GM19372 (cell line): ENCODE measurements at regions not wholly inside any gene's neighbourhood (a gene's known extent, or its start where the extent isn't known, plus 50 kb on each side); places are given as distances from the start of the nearest gene placed in this dataset.

Experiments used
- ATAC-seq: cut with Tn5 transposase; IDR thresholded peaks from one replicate; pipeline ENCODE4 v1.9.1; 2021; ENCODE audit warnings: mild to moderate bottlenecking, low read depth, moderate library complexity; ENCODE audit not compliant: unreplicated experiment

DNA sequence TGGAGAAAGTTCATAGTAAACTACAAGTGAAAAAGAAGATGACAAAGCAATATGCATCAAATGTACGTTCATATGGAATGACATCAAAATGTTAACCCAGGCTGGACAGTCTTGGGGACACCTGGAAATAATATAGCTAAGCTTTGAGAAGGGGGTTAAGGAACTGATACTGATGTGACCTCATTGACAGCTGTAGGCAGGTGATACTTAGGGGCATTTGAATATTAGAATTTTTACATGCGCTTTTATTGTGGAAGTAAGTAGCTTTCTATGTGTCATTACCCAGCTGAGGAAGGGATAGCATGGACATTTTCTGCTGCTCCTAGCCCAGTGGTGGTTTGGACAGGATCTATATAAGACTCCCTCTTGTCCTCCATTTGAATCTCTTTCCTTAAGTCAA is 299.7 kb downstream of the CWC27 start:
- peak; percentile 49 for ATAC-seq

DNA sequence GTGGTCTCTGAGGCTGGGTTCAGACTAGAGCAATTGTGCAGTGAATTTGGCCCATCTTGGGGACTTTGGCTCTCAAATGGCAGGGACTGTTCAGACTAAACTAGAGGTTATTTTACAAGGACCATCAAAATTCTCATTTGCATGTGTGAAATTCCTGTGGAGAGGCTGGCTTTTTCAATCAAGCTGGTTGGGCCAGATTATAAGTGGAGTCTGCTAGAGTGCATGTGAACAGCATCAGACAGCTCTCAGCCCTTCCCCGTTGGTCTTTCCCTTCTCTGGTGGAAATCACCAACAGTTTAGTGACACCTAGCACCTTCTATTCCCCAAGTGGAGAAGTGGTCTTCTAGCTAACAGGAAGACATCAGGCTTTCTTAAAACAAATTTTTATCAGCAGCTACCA is 301.3 kb downstream of the CWC27 start:
- ATAC-seq, result no peak

DNA sequence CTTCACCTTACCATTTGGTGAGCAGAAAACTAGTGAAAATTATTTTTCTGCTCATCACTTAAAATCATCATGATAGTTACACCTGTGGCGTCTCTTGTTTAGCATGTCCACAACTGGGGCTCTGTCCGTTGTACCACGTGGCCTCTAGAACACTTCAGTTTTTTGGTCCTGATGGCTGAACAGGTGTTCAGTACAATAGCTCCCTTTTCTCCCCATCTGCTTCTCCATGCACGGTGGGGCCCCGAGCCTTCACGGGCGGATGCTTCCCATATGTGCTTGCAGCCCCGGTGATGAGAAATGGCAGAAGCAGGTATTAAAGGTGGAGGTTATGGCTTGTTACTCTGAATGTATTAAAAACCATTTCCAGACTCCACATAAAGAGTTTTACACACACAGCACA is 304.1 kb downstream of the CWC27 start:
- no peak for ATAC-seq

DNA sequence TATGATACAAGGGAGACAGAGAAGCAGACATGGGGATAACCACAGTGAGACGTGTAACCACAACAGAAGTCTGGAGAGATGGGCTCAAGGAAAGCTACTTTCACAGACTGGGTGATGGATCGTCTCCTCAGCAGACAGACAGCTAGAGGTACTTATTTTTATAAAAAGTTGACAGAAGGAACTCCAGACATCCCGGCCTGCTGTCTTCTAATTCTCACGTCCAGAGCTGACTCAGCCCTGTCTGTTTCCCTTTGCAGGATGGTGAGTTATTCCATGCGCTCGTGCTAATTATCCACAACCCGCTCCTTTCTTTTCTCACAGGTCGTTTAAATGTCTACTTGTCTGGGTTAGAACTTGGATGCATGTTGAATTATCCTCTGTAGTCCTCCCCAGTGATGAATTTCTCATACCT is 304.5 kb downstream of the CWC27 start:
- ATAC-seq, result no peak

DNA sequence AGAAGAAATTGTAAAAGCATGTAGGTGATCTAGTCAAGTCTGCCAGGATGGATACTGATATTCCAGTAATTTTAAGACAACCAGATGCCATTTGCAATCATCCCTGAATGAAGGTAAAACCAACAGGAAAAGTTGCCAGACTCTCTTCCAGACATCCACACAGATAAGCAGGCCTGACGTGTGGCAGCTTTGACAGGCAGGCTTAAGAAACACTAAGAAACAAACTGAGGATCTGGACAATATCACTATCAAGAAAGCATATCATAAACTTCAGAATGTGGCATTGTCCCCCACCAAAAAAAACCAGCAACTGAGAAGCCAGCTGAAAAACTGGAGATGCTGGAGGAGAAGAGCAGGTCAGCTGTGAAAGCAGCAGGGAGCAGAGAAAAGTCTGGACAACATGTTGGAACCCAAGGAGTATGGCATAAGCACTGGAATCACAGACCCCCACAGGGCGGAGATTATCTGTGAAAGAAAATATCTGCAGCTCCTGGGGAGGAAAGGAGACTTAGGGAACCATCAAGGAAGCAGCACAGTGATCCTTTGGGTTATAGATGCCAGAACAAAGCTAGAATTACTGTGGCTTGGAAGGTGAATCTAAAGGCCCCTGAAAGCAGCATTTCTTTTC is 307.0 kb downstream of the CWC27 start:
- ATAC-seq, result no peak

DNA sequence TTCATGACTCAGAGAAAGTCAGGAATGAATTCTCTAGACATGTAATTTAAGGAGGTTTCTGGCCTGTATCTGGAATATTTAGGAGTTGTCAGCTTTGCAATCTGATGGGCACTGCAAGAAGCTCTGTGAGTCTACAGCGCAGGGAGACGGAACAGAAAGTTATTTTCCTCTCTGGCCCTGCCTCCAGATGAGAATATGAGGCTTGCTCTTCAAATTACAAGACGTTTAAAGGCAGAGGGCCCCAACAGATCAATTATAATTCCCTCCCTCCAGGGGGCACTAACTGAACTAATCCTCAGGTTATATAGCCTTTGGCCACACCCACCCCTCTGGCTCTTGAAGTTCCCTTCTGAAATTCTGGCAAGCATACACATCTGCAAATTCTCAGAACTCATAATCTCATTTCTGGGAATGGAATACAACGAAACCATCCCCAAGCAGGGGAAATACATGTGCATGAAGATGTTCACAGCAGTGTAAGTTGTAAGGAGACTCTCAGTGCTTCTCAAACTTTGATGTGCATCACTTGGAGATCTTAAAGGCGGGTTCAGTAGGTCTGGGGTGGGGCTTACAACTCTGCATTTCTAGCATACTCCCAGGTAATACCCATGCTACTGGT is 307.6 kb downstream of the CWC27 start:
- ATAC-seq, result peak; percentile 86

DNA sequence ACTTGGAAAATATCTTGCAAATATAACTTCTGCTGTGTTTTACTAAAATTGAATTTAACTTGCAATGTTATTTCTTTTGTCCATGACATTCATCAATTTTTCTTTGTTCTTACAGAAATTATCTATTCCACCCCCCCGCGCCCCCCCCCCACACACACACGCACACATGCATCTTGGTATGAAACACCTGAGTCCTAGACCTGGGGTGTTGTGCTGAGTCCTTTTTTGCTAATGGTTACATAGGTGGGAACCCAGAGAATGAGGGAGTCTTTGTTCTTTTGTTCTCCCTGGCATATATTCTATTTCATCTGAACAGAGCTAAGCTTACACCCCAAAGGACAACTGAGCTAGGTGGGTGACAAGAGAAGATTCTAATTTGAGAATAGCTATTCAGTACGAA is 308.9 kb downstream of the CWC27 start:
- no peak for ATAC-seq

DNA sequence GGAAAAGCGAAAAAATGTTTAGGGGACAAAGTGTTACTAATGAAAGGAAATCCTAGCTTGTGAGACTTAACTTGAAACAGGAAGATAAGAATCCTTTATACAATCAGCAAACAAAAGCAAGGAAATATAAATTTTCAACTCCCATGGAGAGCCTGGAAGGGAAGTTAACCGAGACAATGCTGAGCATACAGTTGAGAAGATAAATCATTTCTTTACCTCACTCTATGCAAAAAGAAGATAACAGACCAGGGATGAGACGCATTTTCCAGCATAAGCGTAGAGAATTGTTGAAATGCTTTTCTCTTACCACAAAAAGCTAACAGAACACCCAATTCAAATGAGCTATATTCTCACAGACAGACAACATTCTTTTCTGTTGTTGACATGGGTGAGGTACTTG is 309.6 kb downstream of the CWC27 start:
- ATAC-seq, result no peak

DNA sequence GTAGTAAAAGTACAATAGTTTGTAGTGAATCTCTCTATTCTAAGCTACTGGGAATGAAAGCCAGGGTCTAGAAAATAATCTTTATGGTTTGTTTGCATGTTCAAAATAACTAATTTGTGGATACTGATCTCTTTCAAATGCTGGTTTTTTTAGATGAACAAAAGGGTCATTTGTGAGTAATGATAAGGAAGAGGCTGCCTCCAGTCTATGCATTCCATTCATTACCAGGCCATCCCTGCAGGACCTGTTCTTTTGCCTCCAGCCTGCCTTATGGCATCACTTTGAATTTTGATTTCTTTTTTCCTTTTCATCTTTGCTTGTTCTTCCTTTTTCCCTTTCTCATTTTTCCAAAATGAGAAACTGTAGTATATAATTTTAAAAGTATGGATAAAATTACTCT is 312.3 kb downstream of the CWC27 start:
- no peak for ATAC-seq

DNA sequence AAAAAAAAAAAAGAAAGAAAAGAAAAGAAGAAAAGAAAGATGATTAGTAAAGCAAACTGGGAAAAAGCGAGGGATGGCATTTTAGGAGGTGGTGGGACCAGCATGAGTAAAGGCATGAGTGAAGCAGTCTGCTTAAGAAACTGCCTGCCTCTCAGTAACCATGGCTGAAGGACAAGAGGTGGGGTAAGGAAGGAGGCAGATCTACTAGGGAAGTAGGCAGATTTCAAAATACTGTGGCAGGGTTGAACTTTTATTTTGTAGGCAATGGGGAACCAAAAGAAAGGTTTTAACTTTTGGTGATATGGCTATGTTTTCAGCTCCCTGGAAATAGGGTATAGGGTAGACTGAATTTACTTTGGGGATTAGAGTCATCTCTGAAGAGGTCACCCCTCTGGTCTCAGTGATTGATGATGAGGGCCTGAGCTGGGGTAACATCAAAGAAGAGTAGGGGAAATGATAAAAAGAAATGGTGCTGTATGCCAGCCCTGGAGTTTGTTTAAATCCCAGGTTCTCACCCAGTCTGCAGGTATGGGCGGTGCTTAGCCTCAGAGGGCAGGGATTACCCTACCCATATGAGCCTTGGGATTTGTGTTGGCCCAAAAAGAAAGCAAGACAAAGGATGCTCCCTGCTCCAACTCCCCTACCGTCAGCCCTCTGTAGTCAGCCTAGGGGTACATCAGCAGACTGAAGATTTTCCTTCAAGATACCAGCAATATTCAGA is 316.2 kb downstream of the CWC27 start:
- ATAC-seq, result no peak

DNA sequence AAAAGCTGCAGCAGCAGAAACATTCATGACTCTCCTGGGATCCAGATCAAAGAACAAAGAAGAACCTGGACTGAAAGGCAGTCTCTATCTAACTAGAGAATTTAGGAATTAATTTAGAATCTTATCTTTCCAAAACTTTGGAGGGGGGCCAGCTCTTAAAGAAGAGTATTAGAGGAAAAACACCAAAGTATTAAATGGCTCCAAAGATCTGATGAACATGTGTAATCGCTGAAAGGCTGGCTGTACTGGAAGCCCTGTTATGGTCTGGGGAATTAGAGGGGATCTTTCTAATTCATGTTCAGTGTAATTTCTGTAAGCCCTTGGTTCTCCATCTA is 316.8 kb downstream of the CWC27 start:
- ATAC-seq, result no peak

DNA sequence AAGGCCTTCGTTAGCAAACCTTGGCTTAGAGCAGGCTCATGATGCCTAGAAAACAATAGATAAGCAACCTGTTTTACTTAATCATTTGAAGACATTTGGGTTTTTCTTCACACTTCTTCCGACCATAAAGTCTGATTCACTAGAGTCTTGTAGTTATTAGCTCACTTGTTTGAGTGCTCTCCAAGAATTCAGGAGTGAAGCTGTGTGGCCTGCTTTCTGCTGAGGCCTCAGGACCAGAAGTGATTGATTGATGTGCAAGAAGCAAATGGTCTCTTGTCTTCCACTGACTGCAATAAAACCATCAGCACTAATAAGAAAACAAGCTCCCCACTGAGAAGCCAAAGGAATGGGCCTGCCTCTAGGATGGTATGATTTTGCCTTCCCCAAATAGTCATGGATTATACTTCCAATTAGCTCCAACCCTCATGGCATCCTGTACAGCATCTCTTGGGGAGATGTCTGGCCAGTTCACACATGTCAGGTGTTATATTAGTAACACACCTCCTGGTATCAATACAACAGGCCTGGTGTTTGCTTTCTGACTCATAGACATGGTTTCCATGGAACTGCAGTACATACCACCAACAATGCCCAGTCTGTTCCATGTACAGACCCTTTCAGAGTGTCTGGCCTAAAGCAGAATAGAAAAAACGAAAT is 317.6 kb downstream of the CWC27 start:
- ATAC-seq, result no peak

DNA sequence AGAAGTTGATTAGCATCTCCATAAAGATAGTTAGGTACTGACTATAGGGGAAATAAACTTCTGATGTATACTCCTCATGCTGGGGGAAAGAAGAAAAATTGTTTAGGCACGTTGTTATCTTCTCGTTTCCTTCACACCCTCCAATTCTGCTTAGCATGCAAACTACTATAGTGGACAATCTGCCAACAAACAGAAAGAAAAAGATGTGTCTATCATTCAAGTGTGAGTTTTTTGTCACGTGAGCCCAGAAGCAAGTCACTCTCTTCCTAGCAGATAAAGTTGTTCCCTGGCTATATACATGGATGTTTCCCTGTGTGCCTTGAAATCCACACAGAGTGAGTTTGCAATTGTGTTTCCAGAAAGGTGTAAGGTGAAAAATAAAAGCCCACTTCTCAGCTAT is 318.4 kb downstream of the CWC27 start:
- no peak for ATAC-seq

DNA sequence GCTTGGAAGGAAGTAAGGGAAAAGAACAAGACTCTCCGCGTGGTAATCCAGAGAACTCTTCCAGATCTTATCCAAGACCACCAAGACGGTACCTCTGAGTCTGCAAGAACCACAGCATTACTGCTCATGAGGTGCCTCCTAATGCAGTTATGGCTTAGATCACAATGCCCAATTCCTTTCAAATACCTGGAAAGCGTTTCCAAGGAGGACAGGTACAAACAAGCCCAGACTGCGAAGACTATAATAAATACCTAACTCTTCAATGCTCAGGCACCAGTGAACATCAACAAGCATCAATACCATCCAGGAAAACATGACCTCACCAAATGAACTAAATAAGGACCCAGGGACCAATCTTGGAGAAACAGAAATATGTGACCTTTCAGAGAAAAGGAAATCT is 325.5 kb downstream of the CWC27 start:
- no peak for ATAC-seq

DNA sequence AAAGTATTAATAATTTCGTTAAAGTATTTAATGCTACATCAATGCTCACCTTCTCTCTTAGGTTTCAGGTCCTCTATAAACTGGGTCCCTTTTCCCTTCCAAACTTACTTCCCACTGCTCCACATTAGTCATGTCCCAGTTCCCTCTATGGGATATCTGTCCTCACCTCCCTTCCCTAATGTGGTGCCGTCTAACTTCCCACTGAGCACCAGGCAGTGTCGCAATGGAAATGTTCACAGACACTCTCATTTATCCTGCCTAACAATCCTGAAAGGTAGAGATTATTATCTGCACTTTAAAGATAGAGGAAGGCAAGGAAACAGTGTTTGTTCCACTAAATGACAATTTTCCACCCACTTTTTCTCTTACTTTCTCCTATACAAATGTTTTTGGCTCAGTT is 329.7 kb downstream of the CWC27 start:
- no peak for ATAC-seq
